ENCODE measurements at regions not wholly inside any gene's neighbourhood (a gene's known extent, or its start where the extent isn't known, plus 50 kb on each side); places are given as distances from the start of the nearest gene placed in this dataset.

DNA sequence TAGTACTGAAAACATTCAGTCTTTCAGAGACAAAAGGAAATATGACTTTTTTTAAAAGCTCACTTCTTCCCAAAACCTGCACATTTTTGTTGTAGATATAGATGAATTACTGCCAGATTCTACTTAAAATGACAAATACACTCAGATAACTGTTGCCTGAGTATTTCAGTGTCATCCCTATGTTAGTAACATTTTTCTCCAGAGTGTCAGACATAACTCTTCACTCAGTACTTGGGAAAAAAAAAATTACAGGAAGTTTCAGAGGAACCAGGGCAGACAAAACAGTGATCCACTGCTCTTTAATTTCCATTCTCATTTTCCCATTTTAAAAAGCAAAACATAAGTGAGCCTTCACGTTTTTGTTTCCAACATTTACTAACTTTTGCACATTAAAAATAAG lies 79.3 kb upstream of the ITGA1 start:
- Histone ChIP-seq H3K4me1 (no peaks in the 10 kb centered on the region), H3K27ac (no peak overlapping the region), H3K9me3 (no peaks in the 10 kb centered on the region), H3K4me3 (no peak overlapping the region), H3K27me3 (no peaks in the 10 kb centered on the region), H3K36me3 (no peaks in the 10 kb centered on the region)
- TF ChIP-seq, protein P1, sequence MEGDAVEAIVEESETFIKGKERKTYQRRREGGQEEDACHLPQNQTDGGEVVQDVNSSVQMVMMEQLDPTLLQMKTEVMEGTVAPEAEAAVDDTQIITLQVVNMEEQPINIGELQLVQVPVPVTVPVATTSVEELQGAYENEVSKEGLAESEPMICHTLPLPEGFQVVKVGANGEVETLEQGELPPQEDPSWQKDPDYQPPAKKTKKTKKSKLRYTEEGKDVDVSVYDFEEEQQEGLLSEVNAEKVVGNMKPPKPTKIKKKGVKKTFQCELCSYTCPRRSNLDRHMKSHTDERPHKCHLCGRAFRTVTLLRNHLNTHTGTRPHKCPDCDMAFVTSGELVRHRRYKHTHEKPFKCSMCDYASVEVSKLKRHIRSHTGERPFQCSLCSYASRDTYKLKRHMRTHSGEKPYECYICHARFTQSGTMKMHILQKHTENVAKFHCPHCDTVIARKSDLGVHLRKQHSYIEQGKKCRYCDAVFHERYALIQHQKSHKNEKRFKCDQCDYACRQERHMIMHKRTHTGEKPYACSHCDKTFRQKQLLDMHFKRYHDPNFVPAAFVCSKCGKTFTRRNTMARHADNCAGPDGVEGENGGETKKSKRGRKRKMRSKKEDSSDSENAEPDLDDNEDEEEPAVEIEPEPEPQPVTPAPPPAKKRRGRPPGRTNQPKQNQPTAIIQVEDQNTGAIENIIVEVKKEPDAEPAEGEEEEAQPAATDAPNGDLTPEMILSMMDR (IDR thresholded peaks at IDR 0.05), result no peak
- TF ChIP-seq EP300 (IDR thresholded peaks at IDR 0.05) (no peak), POLR2AphosphoS5 (IDR thresholded peaks at IDR 0.05) (no peak), POLR2A (IDR thresholded peaks at IDR 0.05) (no peak)
- DNase-seq (ENCODE audit: low spot score in 2 of 2), result no peak
- 40% methylated on average over 1 of the region's 1 CpG for WGBS

DNA sequence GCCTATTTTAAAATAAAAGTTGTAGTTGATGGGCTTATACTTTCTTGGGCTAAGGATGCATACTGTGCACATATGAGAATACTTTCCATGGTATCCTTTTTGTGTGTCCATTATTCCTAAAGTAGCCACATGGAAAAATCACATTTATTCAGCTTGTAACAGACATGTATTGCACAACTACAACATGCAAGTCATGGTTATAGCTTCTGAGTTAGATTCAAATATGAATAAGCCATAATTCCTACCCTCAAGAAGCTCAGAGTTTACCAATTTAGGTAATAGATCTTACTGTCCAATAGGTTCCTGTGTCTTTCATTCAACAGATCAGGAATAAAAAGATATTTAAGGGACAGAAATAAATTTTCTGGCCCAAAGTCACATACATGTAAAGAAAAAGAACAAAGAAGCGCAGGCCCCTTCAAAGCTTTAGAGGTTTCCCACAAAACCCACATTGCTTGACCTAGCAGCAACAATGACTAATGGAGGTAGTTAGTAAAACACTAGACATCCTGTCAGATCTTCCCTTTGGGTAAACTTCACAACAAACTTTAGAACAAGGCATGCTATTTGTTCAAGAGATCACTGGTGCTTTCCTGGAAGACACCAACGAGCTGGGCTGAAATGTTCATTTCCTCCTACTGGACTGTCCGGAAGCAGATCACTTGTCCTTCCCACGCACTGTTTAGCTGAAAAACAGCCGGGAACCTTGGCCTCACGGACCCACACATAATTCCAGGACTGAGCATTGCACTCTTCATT lies 78.4 kb upstream of the ITGA1 start:
- no peaks in the 10 kb centered on the region for H3K4me1 ChIP-seq
- H3K27me3 ChIP-seq, result no peaks in the 10 kb centered on the region
- no peaks in the 10 kb centered on the region for H3K36me3 ChIP-seq
- no peak overlapping the region for H3K27ac ChIP-seq
- TF ChIP-seq EP300 (IDR thresholded peaks at IDR 0.05), result no peak
- TF ChIP-seq POLR2A (IDR thresholded peaks at IDR 0.05), result no peak
- H3K9me3 ChIP-seq, result no peaks in the 10 kb centered on the region
- DNase-seq (ENCODE audit: low spot score in 2 of 2), result no peak
- WGBS, result 51% methylated on average over 6 of the region's 6 CpGs
- H3K4me3 ChIP-seq, result no peak overlapping the region

GRCh38 chr5:52710310-52710971 lies 77.3 kb upstream of the ITGA1 start:
- Histone ChIP-seq H3K27me3 (no peaks in the 10 kb centered on the region), H3K27ac (no peak overlapping the region), H3K4me1 (no peaks in the 10 kb centered on the region), H3K9me3 (no peaks in the 10 kb centered on the region), H3K36me3 (no peaks in the 10 kb centered on the region), H3K4me3 (no peak overlapping the region)
- TF ChIP-seq POLR2A (IDR thresholded peaks at IDR 0.05) (no peak), EP300 (IDR thresholded peaks at IDR 0.05) (no peak), POLR2AphosphoS5 (IDR thresholded peaks at IDR 0.05) (no peak)
- TF ChIP-seq, protein P1 (IDR thresholded peaks at IDR 0.05), result no peak
- no peak for DNase-seq (ENCODE audit: low spot score in 2 of 2)
- 54% methylated on average over 2 of the region's 2 CpGs for WGBS

DNA sequence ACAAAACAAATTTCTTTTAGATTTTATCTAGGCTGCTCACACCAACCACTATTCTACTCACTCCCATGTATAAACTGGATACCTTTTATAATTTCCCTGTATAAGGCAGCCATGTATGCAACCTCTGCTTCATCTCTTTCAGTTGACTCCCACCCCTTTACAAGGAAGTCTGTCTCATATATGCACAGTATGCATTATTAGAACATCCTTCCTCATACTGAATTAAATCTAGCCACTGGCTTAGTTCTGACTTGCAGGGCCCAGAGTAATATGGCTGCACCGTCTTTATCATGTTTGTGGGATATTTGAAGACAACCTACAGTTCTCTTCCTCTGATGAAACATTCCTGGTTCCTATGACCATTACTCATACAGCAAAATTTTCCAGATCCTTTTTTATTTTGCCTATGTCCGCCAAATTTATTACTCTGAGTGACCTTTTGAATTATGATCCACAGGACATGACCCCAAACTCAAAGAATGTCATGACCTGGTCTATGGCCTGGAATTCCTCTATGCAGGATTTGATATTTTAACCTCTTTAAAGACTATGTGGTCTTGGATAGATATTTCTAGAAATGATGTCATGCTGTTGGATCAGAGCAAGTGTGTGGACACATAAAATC lies 76.6 kb upstream of the ITGA1 start:
- Histone ChIP-seq H3K27me3 (no peaks in the 10 kb centered on the region), H3K4me1 (no peaks in the 10 kb centered on the region), H3K9me3 (no peaks in the 10 kb centered on the region), H3K36me3 (no peaks in the 10 kb centered on the region), H3K4me3 (no peak overlapping the region), H3K27ac (no peak overlapping the region)
- DNase-seq (ENCODE audit: low spot score in 2 of 2), result no peak
- TF ChIP-seq EP300 (IDR thresholded peaks at IDR 0.05), result no peak
- TF ChIP-seq, protein P1 (IDR thresholded peaks at IDR 0.05), result no peak
- no peak for TF ChIP-seq POLR2AphosphoS5 (IDR thresholded peaks at IDR 0.05)
- no peak for TF ChIP-seq POLR2A (IDR thresholded peaks at IDR 0.05)
- 86% methylated on average over 2 of the region's 2 CpGs for WGBS

- no peaks in the 10 kb centered on the region for H3K36me3 ChIP-seq
- no peak for DNase-seq (ENCODE audit: low spot score in 2 of 2)
- no peak overlapping the region for H3K27ac ChIP-seq
- no peaks in the 10 kb centered on the region for H3K9me3 ChIP-seq
- whole genome bisulfite sequencing, result 78% methylated on average over 2 of the region's 2 CpGs
- H3K4me3 ChIP-seq, result no peak overlapping the region
- no peak for TF ChIP-seq EP300 (IDR thresholded peaks at IDR 0.05)
- TF ChIP-seq, protein P1 (IDR thresholded peaks at IDR 0.05), result no peak
- TF ChIP-seq POLR2A (IDR thresholded peaks at IDR 0.05), result no peak
- no peak for TF ChIP-seq POLR2AphosphoS5 (IDR thresholded peaks at IDR 0.05)
- H3K4me1 ChIP-seq, result no peaks in the 10 kb centered on the region
- H3K27me3 ChIP-seq, result no peaks in the 10 kb centered on the region
Observed at GRCh38 chr5:52712354-52712753, 75.4 kb upstream of the ITGA1 start.
